Spleen (tissue), 3 donors: ENCODE measurements at regions not wholly inside any gene's neighbourhood (a gene's known extent, or its start where the extent isn't known, plus 50 kb on each side); places are given as distances from the start of the nearest gene placed in this dataset.

Source experiments
- POLR2A ChIP-seq, 3 donors: fragments of 450-650 bp; IDR thresholded peaks; one replicate each; pipeline ENCODE4 v1.5.1; 2017; ENCODE audit warnings: antibody characterized with exemption in 3 of 3, mild to moderate bottlenecking in 1 of 3
- POLR2AphosphoS5 ChIP-seq, 3 donors: sonication (generic); formaldehyde crosslinking; IDR thresholded peaks; one replicate each; pipeline ENCODE4 v1.5.1; 2017; ENCODE audit warnings: antibody characterized with exemption in 3 of 3

DNA sequence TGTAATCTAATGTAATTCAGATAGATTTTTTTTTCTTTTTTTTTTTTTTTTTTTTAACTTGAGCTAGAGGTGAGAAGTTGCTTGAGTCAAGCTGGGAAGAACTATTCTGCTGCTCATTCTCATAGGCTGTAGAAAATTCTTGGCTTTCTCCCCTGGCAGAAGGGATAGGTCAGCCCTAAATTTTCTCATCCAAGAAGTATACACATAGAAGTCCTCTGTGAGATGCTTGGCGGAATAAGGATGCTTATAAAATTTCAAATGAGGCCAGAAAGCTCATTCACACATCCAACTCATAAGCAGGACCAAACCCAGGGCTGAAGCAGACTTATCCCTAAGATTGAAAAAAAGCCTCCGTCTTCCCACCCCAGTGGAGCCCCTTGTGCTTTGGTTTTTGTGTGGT, 572.5 kb downstream of the SQOR start:
- no peak for TF ChIP-seq POLR2AphosphoS5 (IDR thresholded peaks at IDR 0.05)
- no peak for TF ChIP-seq POLR2A (IDR thresholded peaks at IDR 0.05)
